Body of pancreas (tissue), 4 donors: ENCODE measurements at regions not wholly inside any gene's neighbourhood (a gene's known extent, or its start where the extent isn't known, plus 50 kb on each side); places are given as distances from the start of the nearest gene placed in this dataset.

ENCODE experiments used
- POLR2A ChIP-seq, 3 donors: fragments of 450-650 bp; IDR thresholded peaks; one replicate each; pipeline ENCODE4 v1.6.1; 2016; ENCODE audit warnings: antibody characterized with exemption in 3 of 3, mild to moderate bottlenecking in 2 of 3
- TF ChIP-seq, protein P1 (sequence below), 7 experiments: fragments of 450-650 bp in 4 of 7; fragments of 200-600 bp in 3 of 7; sonication (generic) in 3 of 7; IDR thresholded peaks; one replicate each; pipeline ENCODE4 v1.5.1; 2016 to 2019; ENCODE audit warnings: antibody characterized with exemption in 7 of 7

DNA sequence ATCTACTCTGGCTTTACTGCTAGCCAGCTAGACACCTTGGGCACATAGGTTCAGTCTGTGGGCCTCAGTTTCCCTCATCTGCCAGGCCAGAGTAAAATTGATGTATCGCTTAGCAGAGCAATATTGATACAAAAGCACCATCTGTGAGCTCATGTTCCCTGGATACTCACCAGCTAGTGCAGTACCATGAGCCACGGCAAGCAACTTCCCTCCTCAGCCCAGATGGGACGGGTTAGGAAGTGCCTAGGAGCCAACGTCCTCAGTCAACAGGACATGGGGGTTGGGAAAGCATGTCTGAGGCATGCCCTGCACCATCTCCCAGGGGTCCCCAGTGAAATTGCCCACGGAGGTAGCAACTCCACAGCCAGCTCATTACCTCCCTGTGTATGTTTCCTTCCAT is 258.3 kb downstream of the ANKRD60 start:
- TF ChIP-seq, protein P1, sequence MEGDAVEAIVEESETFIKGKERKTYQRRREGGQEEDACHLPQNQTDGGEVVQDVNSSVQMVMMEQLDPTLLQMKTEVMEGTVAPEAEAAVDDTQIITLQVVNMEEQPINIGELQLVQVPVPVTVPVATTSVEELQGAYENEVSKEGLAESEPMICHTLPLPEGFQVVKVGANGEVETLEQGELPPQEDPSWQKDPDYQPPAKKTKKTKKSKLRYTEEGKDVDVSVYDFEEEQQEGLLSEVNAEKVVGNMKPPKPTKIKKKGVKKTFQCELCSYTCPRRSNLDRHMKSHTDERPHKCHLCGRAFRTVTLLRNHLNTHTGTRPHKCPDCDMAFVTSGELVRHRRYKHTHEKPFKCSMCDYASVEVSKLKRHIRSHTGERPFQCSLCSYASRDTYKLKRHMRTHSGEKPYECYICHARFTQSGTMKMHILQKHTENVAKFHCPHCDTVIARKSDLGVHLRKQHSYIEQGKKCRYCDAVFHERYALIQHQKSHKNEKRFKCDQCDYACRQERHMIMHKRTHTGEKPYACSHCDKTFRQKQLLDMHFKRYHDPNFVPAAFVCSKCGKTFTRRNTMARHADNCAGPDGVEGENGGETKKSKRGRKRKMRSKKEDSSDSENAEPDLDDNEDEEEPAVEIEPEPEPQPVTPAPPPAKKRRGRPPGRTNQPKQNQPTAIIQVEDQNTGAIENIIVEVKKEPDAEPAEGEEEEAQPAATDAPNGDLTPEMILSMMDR (IDR thresholded peaks at IDR 0.05), result no peak
- no peak for TF ChIP-seq POLR2A (IDR thresholded peaks at IDR 0.05)
